HL-60 (cell line): ENCODE measurements at regions not wholly inside any gene's neighbourhood (a gene's known extent, or its start where the extent isn't known, plus 50 kb on each side); places are given as distances from the start of the nearest gene placed in this dataset.

ENCODE experiments used
- GABPA ChIP-seq: IDR thresholded peaks from 2 replicates; pipeline ENCODE4 v1.6.1; 2012; ENCODE audit warnings: low read depth
- POLR2AphosphoS5 ChIP-seq: IDR thresholded peaks from 2 replicates; pipeline ENCODE4 v1.6.1; 2012; ENCODE audit warnings: low read depth
- TF ChIP-seq, protein P1 (sequence below): IDR thresholded peaks from one replicate; pipeline ENCODE4 v1.5.1; 2011; ENCODE audit warnings: low read length, control low read depth, inconsistent platforms; ENCODE audit not compliant: insufficient read depth
- TF ChIP-seq, protein P2 (sequence below): IDR thresholded peaks from 2 replicates; pipeline ENCODE4 v1.6.1; 2012; ENCODE audit warnings: low read depth; ENCODE audit not compliant: insufficient replicate concordance

GRCh38 chr14:54114941-54115340 is 158.3 kb upstream of the BMP4 start:
- TF ChIP-seq, protein P1, sequence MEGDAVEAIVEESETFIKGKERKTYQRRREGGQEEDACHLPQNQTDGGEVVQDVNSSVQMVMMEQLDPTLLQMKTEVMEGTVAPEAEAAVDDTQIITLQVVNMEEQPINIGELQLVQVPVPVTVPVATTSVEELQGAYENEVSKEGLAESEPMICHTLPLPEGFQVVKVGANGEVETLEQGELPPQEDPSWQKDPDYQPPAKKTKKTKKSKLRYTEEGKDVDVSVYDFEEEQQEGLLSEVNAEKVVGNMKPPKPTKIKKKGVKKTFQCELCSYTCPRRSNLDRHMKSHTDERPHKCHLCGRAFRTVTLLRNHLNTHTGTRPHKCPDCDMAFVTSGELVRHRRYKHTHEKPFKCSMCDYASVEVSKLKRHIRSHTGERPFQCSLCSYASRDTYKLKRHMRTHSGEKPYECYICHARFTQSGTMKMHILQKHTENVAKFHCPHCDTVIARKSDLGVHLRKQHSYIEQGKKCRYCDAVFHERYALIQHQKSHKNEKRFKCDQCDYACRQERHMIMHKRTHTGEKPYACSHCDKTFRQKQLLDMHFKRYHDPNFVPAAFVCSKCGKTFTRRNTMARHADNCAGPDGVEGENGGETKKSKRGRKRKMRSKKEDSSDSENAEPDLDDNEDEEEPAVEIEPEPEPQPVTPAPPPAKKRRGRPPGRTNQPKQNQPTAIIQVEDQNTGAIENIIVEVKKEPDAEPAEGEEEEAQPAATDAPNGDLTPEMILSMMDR: no peak
- TF ChIP-seq GABPA: no peak
- TF ChIP-seq POLR2AphosphoS5: no peak
- TF ChIP-seq, protein P2, sequence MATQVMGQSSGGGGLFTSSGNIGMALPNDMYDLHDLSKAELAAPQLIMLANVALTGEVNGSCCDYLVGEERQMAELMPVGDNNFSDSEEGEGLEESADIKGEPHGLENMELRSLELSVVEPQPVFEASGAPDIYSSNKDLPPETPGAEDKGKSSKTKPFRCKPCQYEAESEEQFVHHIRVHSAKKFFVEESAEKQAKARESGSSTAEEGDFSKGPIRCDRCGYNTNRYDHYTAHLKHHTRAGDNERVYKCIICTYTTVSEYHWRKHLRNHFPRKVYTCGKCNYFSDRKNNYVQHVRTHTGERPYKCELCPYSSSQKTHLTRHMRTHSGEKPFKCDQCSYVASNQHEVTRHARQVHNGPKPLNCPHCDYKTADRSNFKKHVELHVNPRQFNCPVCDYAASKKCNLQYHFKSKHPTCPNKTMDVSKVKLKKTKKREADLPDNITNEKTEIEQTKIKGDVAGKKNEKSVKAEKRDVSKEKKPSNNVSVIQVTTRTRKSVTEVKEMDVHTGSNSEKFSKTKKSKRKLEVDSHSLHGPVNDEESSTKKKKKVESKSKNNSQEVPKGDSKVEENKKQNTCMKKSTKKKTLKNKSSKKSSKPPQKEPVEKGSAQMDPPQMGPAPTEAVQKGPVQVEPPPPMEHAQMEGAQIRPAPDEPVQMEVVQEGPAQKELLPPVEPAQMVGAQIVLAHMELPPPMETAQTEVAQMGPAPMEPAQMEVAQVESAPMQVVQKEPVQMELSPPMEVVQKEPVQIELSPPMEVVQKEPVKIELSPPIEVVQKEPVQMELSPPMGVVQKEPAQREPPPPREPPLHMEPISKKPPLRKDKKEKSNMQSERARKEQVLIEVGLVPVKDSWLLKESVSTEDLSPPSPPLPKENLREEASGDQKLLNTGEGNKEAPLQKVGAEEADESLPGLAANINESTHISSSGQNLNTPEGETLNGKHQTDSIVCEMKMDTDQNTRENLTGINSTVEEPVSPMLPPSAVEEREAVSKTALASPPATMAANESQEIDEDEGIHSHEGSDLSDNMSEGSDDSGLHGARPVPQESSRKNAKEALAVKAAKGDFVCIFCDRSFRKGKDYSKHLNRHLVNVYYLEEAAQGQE: no peak
